ENCODE measurements at regions not wholly inside any gene's neighbourhood (a gene's known extent, or its start where the extent isn't known, plus 50 kb on each side); places are given as distances from the start of the nearest gene placed in this dataset.

DNA sequence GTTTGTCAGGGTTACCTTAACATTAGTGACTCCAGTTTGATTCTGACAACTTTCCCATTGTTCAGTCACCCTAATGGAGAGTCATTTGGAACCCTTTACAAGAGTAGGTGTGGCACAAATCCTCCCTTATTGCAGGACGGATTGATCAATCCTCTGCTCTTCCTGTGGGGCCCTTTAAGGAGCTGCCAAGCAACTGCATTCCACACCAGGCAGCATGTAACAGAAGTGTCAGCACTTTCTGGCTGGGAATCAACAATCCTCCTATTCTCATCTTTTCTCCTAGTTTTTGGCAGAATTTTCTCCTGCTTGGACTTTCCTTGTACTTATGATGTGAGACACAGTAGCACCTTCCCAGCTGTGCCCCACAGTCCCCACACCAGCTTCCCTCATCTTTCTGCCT, 177.8 kb downstream of the ST6GAL2 start:
- TF ChIP-seq, protein P1, sequence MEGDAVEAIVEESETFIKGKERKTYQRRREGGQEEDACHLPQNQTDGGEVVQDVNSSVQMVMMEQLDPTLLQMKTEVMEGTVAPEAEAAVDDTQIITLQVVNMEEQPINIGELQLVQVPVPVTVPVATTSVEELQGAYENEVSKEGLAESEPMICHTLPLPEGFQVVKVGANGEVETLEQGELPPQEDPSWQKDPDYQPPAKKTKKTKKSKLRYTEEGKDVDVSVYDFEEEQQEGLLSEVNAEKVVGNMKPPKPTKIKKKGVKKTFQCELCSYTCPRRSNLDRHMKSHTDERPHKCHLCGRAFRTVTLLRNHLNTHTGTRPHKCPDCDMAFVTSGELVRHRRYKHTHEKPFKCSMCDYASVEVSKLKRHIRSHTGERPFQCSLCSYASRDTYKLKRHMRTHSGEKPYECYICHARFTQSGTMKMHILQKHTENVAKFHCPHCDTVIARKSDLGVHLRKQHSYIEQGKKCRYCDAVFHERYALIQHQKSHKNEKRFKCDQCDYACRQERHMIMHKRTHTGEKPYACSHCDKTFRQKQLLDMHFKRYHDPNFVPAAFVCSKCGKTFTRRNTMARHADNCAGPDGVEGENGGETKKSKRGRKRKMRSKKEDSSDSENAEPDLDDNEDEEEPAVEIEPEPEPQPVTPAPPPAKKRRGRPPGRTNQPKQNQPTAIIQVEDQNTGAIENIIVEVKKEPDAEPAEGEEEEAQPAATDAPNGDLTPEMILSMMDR (IDR thresholded peaks at IDR 0.05): no peak
- no peak for TF ChIP-seq POLR2A (IDR thresholded peaks at IDR 0.05)
